NCI-H524 (cell line): ENCODE measurements at regions not wholly inside any gene's neighbourhood (a gene's known extent, or its start where the extent isn't known, plus 50 kb on each side); places are given as distances from the start of the nearest gene placed in this dataset.
A peak's percentile ranks its signal among the peaks of the same experiment; 100 is the strongest.

Experiments
- DNase-seq, 2 experiments: peaks; one replicate each; lab custom pipeline; 2025; lab: John Stamatoyannopoulos, UW

GRCh38 chr13:106234636-106235035, 300.8 kb downstream of the EFNB2 start:
- DNase-seq = peak; percentile 83 to 89

GRCh38 chr13:106233134-106233735, 302.2 kb downstream of the EFNB2 start:
- no peak for DNase-seq

- DNase-seq = no peak
These were observed 302.8 kb downstream of the EFNB2 start for GRCh38 chr13:106232681-106233080.

- DNase-seq = no peak
These were observed 305.0 kb downstream of the EFNB2 start for GRCh38 chr13:106230450-106230849.

- no peak for DNase-seq
These were observed 310.3 kb downstream of the EFNB2 start for GRCh38 chr13:106225126-106225525.

- no peak for DNase-seq
These were observed 315.3 kb downstream of the EFNB2 start for GRCh38 chr13:106220211-106220610.

- no peak for DNase-seq
These were observed 322.3 kb downstream of the EFNB2 start for GRCh38 chr13:106213028-106213757.

- DNase-seq = no peak
These were observed 323.0 kb downstream of the EFNB2 start for GRCh38 chr13:106212386-106213010.

- no peak for DNase-seq
These were observed 325.1 kb downstream of the EFNB2 start for GRCh38 chr13:106210324-106210723.

GRCh38 chr13:106205871-106206270, 329.6 kb downstream of the EFNB2 start:
- no peak for DNase-seq

- DNase-seq = no peak
These were observed 338.0 kb downstream of the EFNB2 start for GRCh38 chr13:106197496-106197895.

- DNase-seq = no peak
These were observed 347.9 kb downstream of the EFNB2 start for GRCh38 chr13:106187501-106188095.

- no peak for DNase-seq
These were observed 348.4 kb downstream of the EFNB2 start for GRCh38 chr13:106187101-106187500.

GRCh38 chr13:106186366-106187030, 349.0 kb downstream of the EFNB2 start:
- DNase-seq = no peak

GRCh38 chr13:106184790-106185189, 350.7 kb downstream of the EFNB2 start:
- DNase-seq = no peak

GRCh38 chr13:106183410-106184065, 351.9 kb downstream of the EFNB2 start:
- no peak for DNase-seq

- no peak for DNase-seq
These were observed 353.1 kb downstream of the EFNB2 start for GRCh38 chr13:106182404-106182803.

GRCh38 chr13:106178816-106179215, 356.6 kb downstream of the EFNB2 start:
- no peak for DNase-seq

- DNase-seq = no peak
These were observed 358.3 kb downstream of the EFNB2 start for GRCh38 chr13:106177146-106177545.

- DNase-seq = no peak
These were observed 359.3 kb downstream of the EFNB2 start for GRCh38 chr13:106176117-106176516.

GRCh38 chr13:106173891-106174610, 361.4 kb downstream of the EFNB2 start:
- DNase-seq = no peak
